H1 (cell line): ENCODE measurements at regions not wholly inside any gene's neighbourhood (a gene's known extent, or its start where the extent isn't known, plus 50 kb on each side); places are given as distances from the start of the nearest gene placed in this dataset.

ENCODE experiments used
- CTCF ChIA-PET: fragments of 300-600 bp; sonication (Branson Sonifier 250); formaldehyde crosslinking; loops from one replicate; lab custom pipeline; 2021; ENCODE audit not compliant: partially characterized antibody; lab: Charles Lee
- POLR2A ChIA-PET: fragments of 300-600 bp; sonication (Branson Sonifier 250); formaldehyde crosslinking; loops from one replicate; lab custom pipeline; 2021; ENCODE audit warnings: inconsistent platforms; ENCODE audit not compliant: partially characterized antibody; lab: Charles Lee
- DNase-seq, 2 experiments: peaks; one replicate each; pipeline versions ENCODE4 v3.0.0 to v3.0.0-alpha.2; 2010 to 2022; ENCODE audit warnings: low spot score in 2 of 2, low read depth in 1 of 2, mixed read lengths in 1 of 2
- FAIRE-seq: peaks from 2 replicates; lab custom pipeline; 2011; peaks lifted over from hg19 to GRCh38; lab: Jason Lieb, UNC
- H2AFZ ChIP-seq: 2 replicates; pipeline ENCODE4 v1.8.1; 2012; ENCODE audit warnings: low read length, inconsistent platforms
- H2AK5ac ChIP-seq: 2 replicates; pipeline ENCODE4 v1.6.1; 2013; ENCODE audit warnings: low read depth, low read length
- H2BK120ac ChIP-seq: replicated peaks from 2 replicates; pipeline ENCODE3; 2013; ENCODE audit warnings: low read depth, low read length, inconsistent platforms
- H2BK12ac ChIP-seq: 2 replicates; pipeline ENCODE4 v1.6.1; 2013; ENCODE audit warnings: low read depth, low read length
- H2BK15ac ChIP-seq: 2 replicates; pipeline ENCODE4 v1.6.1; 2013; ENCODE audit warnings: low read length
- H2BK20ac ChIP-seq: 2 replicates; pipeline ENCODE4 v1.6.1; 2013; ENCODE audit warnings: low read length
- H2BK5ac ChIP-seq: 2 replicates; pipeline ENCODE4 v1.6.1; 2013; ENCODE audit warnings: low read depth, low read length
- H3K14ac ChIP-seq: 2 replicates; pipeline ENCODE4 v1.6.1; 2013; ENCODE audit warnings: inconsistent platforms; ENCODE audit not compliant: insufficient read length
- H3K18ac ChIP-seq: 2 replicates; pipeline ENCODE4 v1.6.1; 2013; ENCODE audit warnings: low read length; ENCODE audit errors: extremely low read depth
- H3K23ac ChIP-seq: 2 replicates; pipeline ENCODE4 v1.6.1; 2013; ENCODE audit warnings: inconsistent platforms; ENCODE audit not compliant: insufficient read length
- H3K23me2 ChIP-seq: 2 replicates; pipeline ENCODE4 v1.6.1; 2013; ENCODE audit warnings: low read depth, low read length
- H3K27ac ChIP-seq: 2 replicates; pipeline ENCODE4 v1.6.1; 2011; ENCODE audit warnings: low read depth, low read length, inconsistent platforms
- H3K27me3 ChIP-seq, 4 experiments: replicated peaks in 1 of 4; 1 replicate in 1 of 4; 2 replicates in 3 of 4; pipeline versions ENCODE4 v1.6.1 to v1.8.1; 2011 to 2013; ENCODE audit warnings: low read length in 3 of 4, mild to moderate bottlenecking in 3 of 4, inconsistent platforms in 2 of 4, mixed read lengths in 2 of 4, moderate library complexity in 1 of 4; ENCODE audit not compliant: control insufficient read depth in 3 of 4, insufficient read depth in 3 of 4; ENCODE audit errors: extremely low read depth in 1 of 4
- H3K36me3 ChIP-seq, 4 experiments: 2 replicates each; pipeline versions ENCODE4 v1.6.1 to v1.8.1; 2011 to 2013; ENCODE audit warnings: mild to moderate bottlenecking in 4 of 4, low read length in 3 of 4, moderate library complexity in 2 of 4, control low read depth in 1 of 4, inconsistent platforms in 1 of 4; ENCODE audit not compliant: insufficient read depth in 4 of 4, control insufficient read depth in 2 of 4
- H3K4ac ChIP-seq: replicated peaks from 2 replicates; pipeline ENCODE3; 2013; ENCODE audit warnings: low read length, low read depth, mixed read lengths, inconsistent platforms; ENCODE audit not compliant: insufficient read length
- H3K4me1 ChIP-seq, 4 experiments: replicated peaks in 1 of 4; 1 replicate in 1 of 4; 2 replicates in 3 of 4; pipeline versions ENCODE4 v1.6.1 to v1.8.1; 2011 to 2013; ENCODE audit warnings: low read length in 3 of 4, inconsistent platforms in 2 of 4, mixed read lengths in 1 of 4; ENCODE audit not compliant: insufficient read depth in 4 of 4, control insufficient read depth in 3 of 4
- H3K4me2 ChIP-seq, 2 experiments: 2 replicates each; pipeline versions ENCODE4 v1.6.1 to v1.8.1; 2011 to 2013; ENCODE audit warnings: low read depth in 2 of 2, low read length in 2 of 2, control low read depth in 1 of 2, inconsistent platforms in 1 of 2, mild to moderate bottlenecking in 1 of 2; ENCODE audit not compliant: insufficient read depth in 1 of 2
- H3K4me3 ChIP-seq, 4 experiments: fragments of 200-600, 300-600 bp in 1 of 4; sonication (generic), shearing (Covaris generic), sonication (Bioruptor Twin) in 1 of 4; 2 replicates each; pipeline versions ENCODE4 v1.5.1 to v1.8.1; 2011 to 2016; ENCODE audit warnings: low read length in 4 of 4, low read depth in 3 of 4, control low read depth in 2 of 4, inconsistent platforms in 2 of 4, mild to moderate bottlenecking in 2 of 4, mixed read lengths in 1 of 4, moderate library complexity in 1 of 4; ENCODE audit not compliant: insufficient read depth in 2 of 4; ENCODE audit errors: extremely low read depth in 1 of 4
- H3K56ac ChIP-seq: replicated peaks from 2 replicates; pipeline ENCODE3; 2013; ENCODE audit warnings: low read depth, mild to moderate bottlenecking, mixed read lengths, low read length, inconsistent platforms; ENCODE audit not compliant: insufficient read length
- H3K79me1 ChIP-seq: 2 replicates; pipeline ENCODE4 v1.6.1; 2013; ENCODE audit warnings: low read depth, low read length, control low read depth
- H3K79me2 ChIP-seq, 2 experiments: 2 replicates each; pipeline versions ENCODE4 v1.6.1 to v1.8.1; 2012 to 2013; ENCODE audit warnings: low read length in 2 of 2, mild to moderate bottlenecking in 2 of 2, inconsistent platforms in 1 of 2; ENCODE audit not compliant: insufficient read depth in 2 of 2, control insufficient read depth in 1 of 2
- H3K9ac ChIP-seq, 4 experiments: replicated peaks in 1 of 4; 1 replicate in 1 of 4; 2 replicates in 3 of 4; pipeline versions ENCODE4 v1.6.1 to v1.8.1; 2011 to 2013; ENCODE audit warnings: low read depth in 3 of 4, low read length in 3 of 4, control low read depth in 2 of 4, mild to moderate bottlenecking in 2 of 4, moderate library complexity in 2 of 4, inconsistent platforms in 1 of 4; ENCODE audit errors: extremely low read depth in 1 of 4
- H3K9me3 ChIP-seq, 2 experiments: 2 replicates each; pipeline versions ENCODE4 v1.6.1 to v1.8.1; 2012 to 2013; ENCODE audit warnings: mild to moderate bottlenecking in 2 of 2, moderate library complexity in 2 of 2, control low read depth in 1 of 2, inconsistent platforms in 1 of 2, low read depth in 1 of 2, low read length in 1 of 2, mixed read lengths in 1 of 2; ENCODE audit not compliant: insufficient read depth in 2 of 2
- H4K20me1 ChIP-seq, 2 experiments: replicated peaks in 1 of 2; 2 replicates each; pipeline versions ENCODE3 to v1.8.1; 2011 to 2013; ENCODE audit warnings: inconsistent platforms in 2 of 2, low read length in 2 of 2, mild to moderate bottlenecking in 1 of 2; ENCODE audit not compliant: insufficient read depth in 2 of 2, control insufficient read depth in 1 of 2
- H4K5ac ChIP-seq: 2 replicates; pipeline ENCODE4 v1.6.1; 2013; ENCODE audit warnings: low read length, low read depth, mixed read lengths, inconsistent platforms; ENCODE audit not compliant: insufficient read length
- H4K8ac ChIP-seq: 2 replicates; pipeline ENCODE4 v1.8.0; 2013; ENCODE audit warnings: mild to moderate bottlenecking, moderate library complexity, low read length, inconsistent platforms; ENCODE audit not compliant: insufficient read depth; ENCODE audit errors: extremely low read depth
- H4K91ac ChIP-seq: replicated peaks from 2 replicates; pipeline ENCODE3; 2013; ENCODE audit warnings: low read length, mixed read lengths, inconsistent platforms; ENCODE audit not compliant: insufficient read length
- BRCA1 ChIP-seq: IDR thresholded peaks from 2 replicates; pipeline ENCODE4 v1.6.1; 2012; ENCODE audit warnings: low read depth, low read length, improper control_type of control experiment
- FOSL1 ChIP-seq: IDR thresholded peaks from 2 replicates; pipeline ENCODE4 v1.6.1; 2011; ENCODE audit warnings: mild to moderate bottlenecking, low read depth, low read length, moderate library complexity; ENCODE audit not compliant: insufficient read depth
- POU5F1 ChIP-seq: IDR thresholded peaks from 2 replicates; pipeline ENCODE4 v1.6.1; 2011; ENCODE audit warnings: low read depth, mild to moderate bottlenecking, low read length, moderate library complexity

DNA sequence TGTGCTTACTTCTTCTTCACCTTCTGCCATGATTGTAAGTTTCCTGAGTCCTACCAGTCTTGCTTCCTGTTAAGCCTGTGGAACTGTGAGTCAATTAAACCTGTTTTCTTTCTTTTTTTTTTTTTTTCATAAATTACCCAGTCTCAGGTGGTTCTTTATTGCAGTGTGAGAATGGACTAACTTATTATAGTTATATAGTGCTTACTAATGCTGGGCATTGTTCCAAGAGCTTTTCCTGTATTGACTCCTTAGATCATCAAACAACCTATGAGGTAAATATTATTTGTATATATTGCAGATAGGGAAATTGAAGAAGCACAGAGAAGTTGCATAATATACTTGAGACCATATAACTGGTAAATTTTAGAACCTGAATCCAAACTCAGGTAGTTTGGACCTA, 98.1 kb downstream of the MBL2 start:
- FAIRE-seq, result no peak
- CTCF ChIA-PET, result no interaction called here

More for the DNA sequence above, 98.1 kb downstream of the MBL2 start:
- H3K56ac ChIP-seq, result no peak overlapping the region
- no peak overlapping the region for H4K91ac ChIP-seq
- no peak overlapping the region for H2AFZ ChIP-seq
- H3K18ac ChIP-seq, result no peak overlapping the region
- no peak overlapping the region for H3K14ac ChIP-seq
- H3K23me2 ChIP-seq, result no peaks in the 10 kb centered on the region
- H4K5ac ChIP-seq, result no peak overlapping the region
- POLR2A ChIA-PET, result no interaction called here
- H2BK12ac ChIP-seq, result no peak overlapping the region
- no peaks in the 10 kb centered on the region for H3K36me3 ChIP-seq
- no peaks in the 10 kb centered on the region for H3K9me3 ChIP-seq
- no peak overlapping the region for H2BK20ac ChIP-seq
- H4K20me1 ChIP-seq, result no peaks in the 10 kb centered on the region
- H3K79me1 ChIP-seq, result no peaks in the 10 kb centered on the region
- TF ChIP-seq FOSL1, result no peak
- TF ChIP-seq POU5F1, result no peak
- TF ChIP-seq BRCA1, result no peak
- TF ChIP-seq, all 59 proteins: peak for 0
- H3K27ac ChIP-seq, result no peak overlapping the region
- no peak overlapping the region for H4K8ac ChIP-seq
- DNase-seq, result no peak
- no peak overlapping the region for H2AK5ac ChIP-seq
- H3K4me2 ChIP-seq, result no peak overlapping the region
- H2BK120ac ChIP-seq, result no peak overlapping the region
- H3K27me3 ChIP-seq, result no peaks in the 10 kb centered on the region
- no peak overlapping the region for H3K4me3 ChIP-seq
- H3K4me1 ChIP-seq, result no peaks in the 10 kb centered on the region
- H3K79me2 ChIP-seq, result no peaks in the 10 kb centered on the region
- H3K9ac ChIP-seq, result no peak overlapping the region
- H3K4ac ChIP-seq, result no peak overlapping the region
- H3K23ac ChIP-seq, result no peak overlapping the region
- no peak overlapping the region for H2BK5ac ChIP-seq
- H2BK15ac ChIP-seq, result no peak overlapping the region
